ENCODE measurements at regions not wholly inside any gene's neighbourhood (a gene's known extent, or its start where the extent isn't known, plus 50 kb on each side); places are given as distances from the start of the nearest gene placed in this dataset.

DNA sequence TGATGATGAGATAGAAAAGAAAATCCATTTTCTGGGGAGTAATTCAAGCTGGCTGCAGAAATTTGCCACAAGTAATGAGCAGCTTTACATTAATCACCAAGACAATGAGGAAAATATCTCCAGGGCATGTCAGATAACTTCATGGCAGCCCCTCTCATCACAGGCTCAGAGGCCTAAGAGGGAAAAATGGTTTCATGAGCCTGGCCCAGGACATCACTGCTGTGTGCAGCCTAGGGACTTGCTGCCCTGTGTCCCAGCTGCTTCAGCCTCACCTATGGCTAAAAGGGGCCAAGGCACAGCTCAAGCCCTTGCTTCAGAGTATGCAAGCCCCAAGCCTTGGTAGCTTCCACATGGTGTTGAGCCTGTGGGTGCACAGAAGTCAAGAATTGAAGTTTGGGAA, 161.7 kb downstream of the OPA1 start:
- DNase-seq, result no peak

DNA sequence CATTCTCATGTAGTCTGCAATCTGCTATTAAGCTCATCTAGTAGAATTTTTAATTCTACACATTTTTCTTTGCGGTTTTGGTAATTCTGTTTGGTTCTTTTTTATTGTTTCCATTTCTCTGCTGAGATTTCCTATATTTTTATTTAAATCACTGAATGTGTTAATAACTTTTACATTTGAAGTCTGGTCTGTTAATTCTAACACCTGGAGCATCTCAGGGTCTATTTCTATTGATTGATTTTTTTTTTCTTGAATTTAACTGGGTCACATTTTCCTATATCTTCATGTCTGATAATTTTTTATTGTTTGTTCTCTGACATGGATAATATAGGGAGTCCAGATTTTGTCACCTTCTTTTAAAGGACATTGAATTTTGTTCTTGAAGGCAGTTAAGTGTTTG, 163.5 kb downstream of the OPA1 start:
- no peak for DNase-seq

DNA sequence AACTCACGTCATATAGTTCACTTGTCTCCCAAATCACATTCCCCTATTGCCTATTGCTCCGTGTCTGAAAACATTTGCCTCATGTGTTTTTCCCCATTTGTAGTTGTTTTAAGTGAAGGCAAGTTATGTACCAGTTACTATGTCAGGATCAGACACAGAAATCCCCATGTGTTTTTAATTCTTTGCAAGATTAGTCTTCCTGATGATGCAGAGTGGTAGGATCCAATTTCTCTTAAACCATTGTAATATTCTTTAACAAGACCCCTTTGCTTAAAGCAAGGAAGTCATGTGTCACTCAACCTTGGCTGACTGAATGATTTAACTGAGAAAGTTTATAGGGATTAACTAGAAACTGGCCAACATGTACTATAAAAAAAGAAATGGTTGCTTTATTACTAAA, 164.4 kb downstream of the OPA1 start:
- DNase-seq, result no peak

DNA sequence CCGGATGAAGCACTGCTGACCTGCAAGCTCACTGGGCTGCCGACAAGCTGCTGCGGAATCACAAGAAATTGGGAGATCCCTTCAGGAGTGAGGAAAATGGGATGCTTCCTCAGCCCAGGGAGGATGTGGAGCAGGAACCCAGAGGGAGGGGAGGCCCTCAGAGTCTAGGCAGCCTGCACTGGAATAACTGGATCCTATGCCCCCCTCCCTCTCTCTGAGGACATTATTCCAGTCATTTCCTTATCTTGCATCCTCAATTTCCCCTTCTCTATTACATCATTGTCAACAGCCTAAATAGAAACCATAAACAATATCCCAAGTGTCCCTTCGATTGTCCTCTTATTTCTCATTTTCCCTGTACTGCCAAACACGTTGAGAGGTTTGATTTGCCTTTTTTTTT, 169.0 kb downstream of the OPA1 start:
- no peak for DNase-seq

DNA sequence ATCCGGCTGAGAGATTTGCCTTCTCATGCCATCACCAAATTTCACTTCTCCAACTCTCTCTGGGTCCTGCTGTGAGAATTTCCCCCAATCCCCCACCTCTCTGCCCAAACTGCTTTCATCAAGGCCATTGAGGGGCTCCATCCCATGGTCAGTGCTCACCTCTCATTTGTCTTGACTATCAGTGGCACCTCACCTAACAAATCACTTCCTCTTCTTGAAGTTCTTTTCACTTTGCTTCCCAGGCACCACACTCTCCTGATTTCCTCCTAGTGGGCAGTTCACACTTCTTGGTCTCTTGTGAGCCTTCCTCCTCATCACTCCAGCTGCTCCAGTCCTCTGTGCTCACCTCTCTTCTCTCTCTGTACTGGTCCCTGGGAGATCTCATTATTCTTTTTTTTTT, 169.6 kb downstream of the OPA1 start:
- no peak for DNase-seq

DNA sequence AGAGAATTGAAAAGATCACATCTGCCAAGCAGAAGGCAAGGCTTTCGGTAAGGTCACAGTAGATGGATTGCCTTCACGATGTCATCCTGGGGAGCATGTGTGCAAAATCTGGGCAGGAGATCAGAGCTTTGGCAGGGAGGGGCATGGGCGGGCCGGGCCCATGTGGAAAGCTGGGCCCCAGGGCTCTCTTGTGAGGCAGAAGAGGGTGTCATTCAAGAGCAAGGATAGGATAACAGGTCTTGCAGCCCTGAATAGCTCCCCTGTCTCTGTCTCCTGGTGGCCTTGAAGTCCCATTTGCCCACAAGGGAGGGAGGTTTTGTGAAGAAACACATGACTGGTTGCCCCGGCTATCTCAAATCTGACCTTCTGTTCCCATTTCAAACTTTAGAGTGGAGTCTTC, 172.0 kb downstream of the OPA1 start:
- no peak for DNase-seq

DNA sequence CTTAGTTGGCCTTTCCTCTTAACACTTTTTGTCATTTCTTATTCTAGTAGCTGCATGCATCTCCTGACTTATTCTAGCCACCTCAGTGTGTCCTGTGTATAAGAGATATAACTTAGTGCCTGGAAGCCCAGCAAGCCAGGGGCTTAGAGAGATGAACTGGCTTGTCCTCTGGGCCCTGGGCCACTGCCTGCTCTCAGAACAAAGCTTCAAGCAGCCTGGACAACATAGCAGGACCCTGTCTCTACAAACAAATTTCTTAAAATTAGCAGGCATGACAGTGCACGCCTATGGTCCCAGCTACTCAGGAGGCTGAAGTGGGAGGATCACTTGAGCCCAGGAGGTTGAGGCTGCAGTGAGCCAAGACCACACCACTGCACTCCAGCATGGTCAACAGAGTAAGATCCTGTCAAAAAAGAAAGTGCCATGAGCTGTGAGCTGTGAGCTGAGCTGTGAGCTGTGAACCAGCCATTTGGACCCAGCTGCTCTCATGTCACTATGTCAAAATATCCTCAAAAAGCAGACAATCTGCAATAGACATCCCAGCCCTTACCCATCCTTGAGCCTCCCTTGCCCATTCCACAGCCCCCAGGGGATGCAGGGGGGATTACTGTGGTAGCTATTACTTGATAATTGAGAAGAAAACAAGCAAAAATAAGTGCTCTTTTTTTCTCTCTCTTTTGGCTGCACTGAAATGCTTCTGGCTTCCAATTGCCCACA, 174.5 kb downstream of the OPA1 start:
- no peak for DNase-seq

DNA sequence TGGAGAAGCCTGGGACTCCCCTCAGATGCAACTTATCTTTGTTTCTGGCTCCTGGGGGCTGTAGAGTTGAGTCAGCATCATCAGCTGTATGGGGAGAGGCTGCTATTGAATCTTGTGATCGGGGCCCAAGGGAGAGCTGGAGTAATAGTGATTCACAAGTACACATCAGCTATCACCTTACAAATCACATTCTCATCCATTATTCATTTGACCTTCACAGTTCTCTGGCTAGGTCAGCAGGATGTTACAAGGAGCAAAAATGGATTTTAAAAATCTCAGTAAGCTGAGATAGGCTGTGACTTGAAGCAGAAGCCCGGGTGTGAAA, 175.0 kb downstream of the OPA1 start:
- DNase-seq, result no peak

DNA sequence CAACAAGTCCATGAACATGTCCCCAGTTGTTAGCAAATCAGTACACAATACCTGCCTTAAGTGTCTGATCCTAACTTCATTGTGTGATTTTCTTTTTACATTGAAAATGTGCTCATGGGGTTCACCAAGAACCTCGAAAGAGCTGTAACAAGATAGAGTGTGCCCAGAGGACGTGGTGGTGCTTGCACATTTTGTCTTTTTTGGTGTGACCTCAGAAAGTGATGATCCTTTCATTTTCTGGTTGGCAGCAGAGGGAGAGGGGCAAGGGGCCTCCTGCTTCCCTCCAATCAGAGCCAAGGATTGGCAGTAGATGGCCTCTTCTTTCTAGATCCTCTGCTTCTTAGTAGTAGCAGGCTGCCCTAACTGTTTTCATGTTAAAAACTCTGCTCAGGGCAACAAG, 176.4 kb downstream of the OPA1 start:
- no peak for DNase-seq

DNA sequence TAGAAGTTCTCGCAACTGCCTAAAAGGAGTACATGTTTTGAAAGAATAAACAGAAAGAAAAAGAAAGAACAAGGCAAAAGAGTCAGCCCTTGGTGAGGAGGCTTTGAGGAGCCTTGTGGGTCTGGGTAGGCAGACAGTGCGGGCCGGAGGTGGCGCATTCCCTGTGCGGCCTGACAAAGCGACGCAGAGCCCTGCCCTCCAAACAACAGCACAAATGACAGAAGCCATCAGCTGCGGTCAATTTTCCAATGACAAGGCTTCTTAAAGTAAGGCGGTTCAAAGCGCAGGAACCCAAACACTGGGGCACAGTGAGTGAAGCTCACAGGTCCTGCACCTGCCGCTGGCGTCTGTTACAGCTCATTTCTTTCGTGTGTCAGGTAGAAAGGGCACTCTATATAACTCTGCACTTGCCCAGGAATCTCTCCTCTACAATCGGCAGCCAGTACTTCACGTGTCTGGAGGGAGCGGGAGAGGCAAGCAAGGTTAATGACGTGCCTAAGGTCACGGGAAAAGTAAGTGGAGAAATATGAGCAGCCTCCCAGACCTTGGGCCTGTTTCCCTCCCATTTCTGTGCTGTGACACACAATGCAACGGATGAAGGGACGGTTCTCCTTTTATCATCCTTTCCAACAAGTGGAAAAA, 178.1 kb downstream of the OPA1 start:
- no peak for DNase-seq

DNA sequence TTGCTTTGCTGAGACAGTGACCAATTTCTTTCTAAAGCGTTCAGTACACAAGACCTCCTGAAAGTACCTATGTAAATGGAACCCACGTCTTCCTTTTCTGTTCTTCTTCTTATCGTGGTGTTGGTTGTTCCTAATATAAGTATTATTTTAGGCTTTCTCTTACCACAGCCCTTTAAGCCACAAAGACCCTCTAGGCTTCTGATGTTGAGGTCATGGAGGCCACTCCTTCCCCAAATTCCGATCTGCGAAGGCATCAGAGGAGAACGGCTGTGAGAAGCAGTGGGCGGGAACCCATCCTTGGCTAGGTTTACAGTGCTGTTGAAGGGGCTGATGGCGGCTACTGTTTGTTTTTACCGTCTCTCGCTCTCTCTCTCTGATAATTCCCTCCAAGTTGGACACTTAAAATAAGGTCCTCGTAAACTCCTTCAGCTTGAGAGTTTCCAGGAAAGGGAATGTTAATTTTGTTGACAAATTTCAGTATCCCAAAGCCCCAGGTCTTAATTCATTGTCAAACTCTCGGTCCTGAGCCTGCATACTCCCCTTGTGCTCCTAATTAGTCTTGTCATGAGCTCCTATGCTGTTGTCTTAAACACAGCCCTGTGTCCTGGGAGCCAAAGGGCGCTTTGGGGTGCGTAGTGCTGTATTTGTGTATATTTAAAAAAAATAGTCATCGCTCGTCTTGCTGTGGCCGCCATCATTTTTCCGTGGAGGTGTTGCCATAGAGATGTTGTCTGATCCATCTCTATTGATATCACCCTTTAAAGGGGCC, 178.8 kb downstream of the OPA1 start:
- DNase-seq, result no peak

DNA sequence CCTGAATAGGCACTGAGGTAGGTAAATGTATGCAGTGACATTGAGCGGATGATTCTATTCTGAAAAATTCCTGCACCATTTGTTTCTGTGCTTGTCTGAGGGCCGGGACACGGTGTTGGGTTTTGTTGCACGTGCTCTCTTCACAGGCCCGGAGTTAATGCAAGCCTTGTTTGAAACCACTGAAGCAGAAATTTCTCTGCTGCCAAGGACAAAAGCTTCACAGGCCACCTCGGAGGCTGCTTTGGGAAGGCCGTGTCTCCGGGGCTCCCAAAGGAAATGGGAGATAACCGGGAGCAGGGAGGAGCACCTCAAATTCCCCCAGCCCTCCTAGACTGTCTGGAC, 179.4 kb downstream of the OPA1 start:
- no peak for DNase-seq

DNA sequence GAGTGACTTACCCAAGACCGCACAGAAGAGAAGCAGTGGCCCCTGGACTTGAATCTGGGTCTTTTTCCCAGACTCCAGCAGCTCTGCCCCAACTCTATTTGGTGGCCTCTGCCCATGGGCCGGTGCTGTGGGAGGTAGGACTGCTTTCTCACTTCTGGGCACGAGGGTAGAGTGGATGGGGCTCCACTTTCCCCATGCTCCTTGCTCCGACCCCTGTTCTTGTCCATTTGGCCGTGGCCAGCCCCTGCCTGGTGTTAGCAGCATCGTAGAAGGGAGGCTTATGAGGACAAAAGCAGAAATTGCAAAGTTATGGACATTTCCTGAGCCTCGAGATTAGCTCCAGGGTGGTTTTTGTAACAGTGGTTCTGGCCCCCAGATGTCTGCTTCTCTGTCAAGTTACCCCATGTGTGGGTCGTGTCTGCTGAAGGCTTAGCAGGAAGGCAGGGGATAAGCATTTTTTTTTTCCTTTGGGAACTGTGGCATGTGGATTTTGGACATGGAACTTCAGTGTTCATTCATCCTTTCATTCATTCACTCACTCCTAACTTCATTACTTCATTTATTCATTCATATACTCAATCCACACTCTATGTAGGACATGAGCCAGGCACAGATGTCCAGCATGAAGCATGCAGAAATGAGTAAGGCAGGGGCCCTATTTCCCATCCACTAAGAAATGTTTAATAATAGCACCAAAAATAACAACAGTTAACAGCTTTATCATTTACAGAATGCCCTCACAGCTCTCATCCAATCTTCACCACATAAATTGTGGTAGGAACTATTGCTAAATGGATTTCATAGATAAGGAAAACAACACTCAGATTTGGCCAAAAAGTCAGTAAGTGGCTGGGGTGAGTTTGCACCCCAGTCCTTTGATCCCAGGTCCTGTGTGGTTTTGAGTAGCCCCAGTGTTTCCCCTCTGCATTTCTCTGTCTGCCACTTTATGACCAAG, 180.5 kb downstream of the OPA1 start:
- no peak for DNase-seq

DNA sequence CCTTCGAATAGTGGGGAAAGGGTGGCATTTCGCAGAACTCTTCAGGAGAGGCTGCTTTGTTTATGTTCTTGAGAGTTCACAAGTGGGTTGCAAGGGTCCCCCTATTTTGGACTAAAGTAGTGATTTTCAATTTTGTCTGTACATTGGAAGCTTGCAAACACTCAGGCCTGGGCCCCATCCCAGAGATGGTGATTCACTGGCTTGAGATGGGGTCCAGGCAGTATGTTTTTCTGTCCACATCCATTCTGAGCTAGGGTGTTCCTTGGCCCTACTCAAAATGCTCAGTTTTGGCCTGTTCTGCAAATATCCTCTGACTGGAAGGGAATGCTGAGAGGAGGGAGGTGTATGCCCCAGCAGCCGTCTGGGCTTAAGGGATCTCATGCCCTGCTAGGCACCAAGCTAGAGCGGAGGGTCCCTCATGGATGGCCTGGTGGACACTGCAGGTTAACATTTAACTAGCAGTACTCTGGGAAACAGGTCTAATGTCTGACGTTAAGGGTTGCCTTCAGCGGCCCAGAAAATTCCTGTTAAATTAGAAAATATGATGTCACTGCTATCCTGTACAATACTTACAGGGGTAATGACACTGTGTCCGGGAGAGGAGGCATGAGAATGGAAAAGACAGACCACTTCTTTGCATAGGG, 181.4 kb downstream of the OPA1 start:
- DNase-seq, result no peak

DNA sequence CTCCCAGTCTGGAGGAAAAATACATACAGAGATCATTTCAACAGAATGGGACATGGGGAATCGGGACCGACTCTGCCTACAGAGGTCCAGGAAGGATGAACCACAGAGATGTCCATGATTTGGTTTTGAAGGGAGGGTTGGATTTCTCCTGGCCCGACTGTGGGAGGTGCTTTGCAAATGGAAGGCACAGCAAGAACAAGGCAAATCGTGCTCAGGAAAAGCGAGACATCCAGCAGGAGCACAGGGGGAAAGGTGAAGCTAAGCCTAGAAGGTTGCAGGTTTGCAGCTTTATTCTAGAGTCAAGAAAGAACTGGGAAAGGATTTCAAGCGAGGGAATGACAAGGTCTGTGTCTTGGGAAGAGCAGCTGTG, 181.9 kb downstream of the OPA1 start:
- no peak for DNase-seq

DNA sequence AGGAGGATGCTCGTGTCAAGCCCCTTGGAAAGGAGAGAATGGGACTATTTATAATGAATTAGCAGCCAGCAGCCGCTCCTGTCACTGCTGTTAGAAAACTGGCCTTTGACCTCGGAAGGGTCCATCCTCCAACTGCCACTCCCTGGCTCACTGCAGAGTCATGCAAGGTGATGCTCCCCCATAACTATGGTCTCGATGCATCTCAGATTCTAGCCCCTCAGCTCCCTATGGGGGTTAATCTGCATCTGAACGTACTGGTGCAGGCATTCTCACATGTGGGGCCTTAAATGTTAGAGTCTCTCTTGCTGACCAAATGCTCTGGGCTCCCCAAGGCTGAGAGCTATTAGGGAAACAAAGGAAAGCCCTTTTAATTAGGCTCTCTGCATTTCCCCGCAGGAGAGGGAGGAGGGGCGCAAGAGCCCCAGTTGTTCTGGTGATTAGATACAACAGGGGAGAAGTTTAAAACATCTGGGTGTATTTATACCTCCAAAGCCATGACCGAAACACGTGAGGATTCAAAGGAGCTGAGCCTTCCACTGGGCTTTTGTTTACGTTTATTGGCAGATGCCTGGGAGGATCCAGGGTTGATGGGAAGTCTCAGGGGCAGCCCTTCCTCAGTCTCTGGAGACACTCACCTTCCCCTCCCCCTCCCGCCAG, 182.5 kb downstream of the OPA1 start:
- DNase-seq, result no peak

DNA sequence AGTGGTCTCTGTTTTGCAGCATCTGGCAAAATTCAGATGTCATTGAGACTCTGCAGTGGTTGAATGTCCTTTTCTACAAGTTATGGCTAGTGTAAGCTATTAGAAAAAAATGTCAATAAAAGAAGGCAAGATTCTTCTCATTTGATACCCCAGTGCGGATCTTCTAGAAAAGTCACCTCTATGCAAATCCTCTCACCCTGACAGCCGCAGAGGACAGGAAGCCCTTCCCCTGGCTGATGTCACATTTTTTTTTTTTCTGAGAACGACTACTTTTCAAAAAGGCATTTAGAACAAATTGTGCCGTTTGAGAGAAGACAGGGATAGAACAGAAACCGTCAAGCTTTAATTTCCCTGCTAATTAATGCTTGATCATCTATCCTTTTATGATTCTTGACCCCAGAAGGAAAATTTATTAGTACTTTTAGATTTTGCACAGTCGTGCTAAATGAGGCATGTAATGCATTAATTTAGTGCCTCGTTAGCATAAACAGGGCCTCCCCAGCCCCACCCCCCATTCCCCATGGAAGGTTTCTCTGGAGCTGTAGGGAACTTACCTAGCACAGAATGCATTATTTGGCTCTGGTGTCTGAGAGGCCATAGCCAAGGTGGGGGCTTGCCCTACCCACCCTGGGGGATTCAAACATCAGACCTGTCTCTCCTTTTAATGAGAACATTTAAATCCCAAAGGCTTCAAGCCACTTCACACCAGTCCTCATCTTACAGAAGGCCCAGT, 183.8 kb downstream of the OPA1 start:
- no peak for DNase-seq

DNA sequence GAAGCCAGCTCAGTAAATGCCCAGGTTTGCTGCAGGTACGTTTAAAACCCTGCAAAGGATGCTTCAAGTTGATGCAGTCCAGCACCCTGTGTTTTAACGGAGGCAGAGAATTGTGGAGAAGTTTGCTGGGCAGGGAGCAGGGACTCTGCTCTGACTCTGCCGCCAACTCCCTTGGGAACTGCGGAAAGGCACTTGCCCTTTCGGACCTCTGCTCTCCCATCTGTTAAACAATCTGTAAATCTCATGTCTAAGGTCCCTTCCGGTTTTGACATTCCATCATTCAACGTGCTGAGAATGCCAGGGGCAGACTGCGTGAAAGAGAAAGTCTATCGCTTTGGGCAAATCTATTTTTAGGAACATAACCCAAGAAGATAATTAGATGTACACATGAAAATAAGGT, 184.5 kb downstream of the OPA1 start:
- no peak for DNase-seq

DNA sequence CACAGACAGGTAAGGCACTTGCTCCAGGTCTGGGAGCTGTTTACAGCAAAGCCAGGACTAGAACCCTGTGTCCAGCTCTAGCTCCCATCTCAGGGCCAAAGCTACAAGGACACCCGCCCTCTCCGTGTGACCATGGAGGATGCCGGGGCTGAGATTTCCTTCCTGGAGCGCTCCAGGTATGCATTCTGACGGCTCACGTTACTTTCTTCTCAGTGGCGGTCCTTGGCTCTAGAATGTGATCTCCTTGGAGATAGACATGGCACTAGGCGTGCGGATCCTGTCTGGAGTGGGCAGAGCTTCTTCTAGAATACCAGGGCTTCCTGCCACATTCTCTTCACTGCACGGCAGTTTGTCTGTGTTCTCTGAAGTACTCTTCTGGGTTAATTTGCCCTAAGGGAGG, 185.7 kb downstream of the OPA1 start:
- DNase-seq, result no peak

DNA sequence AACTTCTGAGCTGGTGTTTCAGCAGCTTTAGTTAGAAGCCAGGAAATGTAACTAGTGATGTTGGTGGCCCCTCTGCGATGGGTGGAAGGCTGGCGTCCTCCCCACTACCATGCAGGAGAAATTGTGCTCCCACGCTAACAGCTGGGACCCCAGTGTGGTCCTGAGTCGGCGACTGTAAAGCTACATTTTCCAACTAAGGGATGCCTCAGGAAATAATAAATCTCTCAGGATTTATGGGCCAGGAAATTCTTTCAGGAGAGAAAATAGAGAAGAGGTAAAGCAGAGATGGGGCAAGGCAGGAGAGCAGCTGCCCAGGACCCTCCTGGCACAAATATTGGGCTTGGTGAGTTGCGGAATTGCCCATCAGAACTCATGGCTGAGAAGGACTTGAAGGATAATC, 186.9 kb downstream of the OPA1 start:
- no peak for DNase-seq

DNA sequence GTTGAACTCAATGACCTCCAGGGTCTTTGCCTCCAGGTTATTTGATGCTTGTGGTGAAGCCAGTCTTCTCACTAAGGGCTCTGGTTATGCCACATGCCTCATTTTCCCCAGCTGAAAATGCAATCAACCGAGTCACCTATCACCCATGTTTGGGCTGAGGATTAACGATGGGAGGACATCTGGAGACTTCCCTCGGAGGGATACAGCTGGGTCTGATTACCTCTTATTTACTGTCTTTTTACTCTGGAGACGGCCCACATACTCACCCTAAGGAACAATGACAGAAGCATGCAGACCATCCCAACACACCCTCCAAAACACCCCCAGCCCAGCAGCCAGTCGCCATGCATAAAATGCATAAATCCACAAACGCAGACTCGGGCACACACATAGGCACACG, 187.4 kb downstream of the OPA1 start:
- no peak for DNase-seq
